HAP-1 (cell line): ENCODE measurements at regions not wholly inside any gene's neighbourhood (a gene's known extent, or its start where the extent isn't known, plus 50 kb on each side); places are given as distances from the start of the nearest gene placed in this dataset.

Experiments used
- DNase-seq, 2 experiments: peaks; one replicate each; pipeline ENCODE4 v3.0.0-alpha.2; 2016 to 2020; ENCODE audit warnings: low spot score in 2 of 2
- H3K27me3 ChIP-seq: fragments of 250-450 bp; sonication (Bioruptor Pico); 2 replicates; pipeline ENCODE4 v1.5.1; 2020; ENCODE audit warnings: low read depth, mild to moderate bottlenecking, moderate library complexity
- H3K36me3 ChIP-seq: fragments of 250-450 bp; sonication (Bioruptor Pico); replicated peaks from 2 replicates; pipeline ENCODE4 v1.5.1; 2020; ENCODE audit warnings: mild to moderate bottlenecking
- H3K4me1 ChIP-seq: fragments of 250-450 bp; sonication (Bioruptor Pico); 2 replicates; pipeline ENCODE4 v1.5.1; 2020; ENCODE audit warnings: mild to moderate bottlenecking
- H3K4me3 ChIP-seq: fragments of 250-450 bp; sonication (Bioruptor Pico); 2 replicates; pipeline ENCODE4 v1.5.1; 2020; ENCODE audit warnings: mild to moderate bottlenecking, moderate library complexity
- H3K9me3 ChIP-seq: fragments of 250-450 bp; sonication (Bioruptor Pico); 2 replicates; pipeline ENCODE4 v1.5.1; 2020; ENCODE audit warnings: mild to moderate bottlenecking, moderate library complexity
- in situ Hi-C: fragments of 300-500 bp; cut with MboI; formaldehyde crosslinking; loops from 3 replicates; pipeline ENCODE4 v1.14.3; 2020; ENCODE audit warnings: low sequenced_read_pairs, inconsistent platforms, mixed read lengths

DNA sequence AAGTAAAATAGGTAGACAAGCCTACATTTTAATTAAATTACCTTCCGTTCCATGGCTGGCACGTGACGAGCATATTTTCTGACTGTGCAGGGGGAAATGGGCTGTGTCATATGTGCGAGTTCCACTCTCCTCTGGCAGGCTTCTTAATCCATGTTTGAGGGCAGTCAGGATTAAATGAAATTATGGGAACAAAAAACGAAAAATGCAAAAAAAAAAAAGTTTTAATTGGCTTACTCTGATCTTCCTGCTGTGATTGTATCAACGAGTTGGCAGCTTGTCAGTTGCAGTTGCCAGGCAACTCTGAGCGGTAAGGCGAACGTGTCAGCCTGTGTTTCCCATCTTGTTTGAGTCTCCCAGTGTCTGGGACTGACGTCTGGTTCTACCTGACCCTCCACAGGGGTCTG, 302.9 kb upstream of the XYLT1 start:
- in situ Hi-C loops = no loop called here
- no peaks in the 10 kb centered on the region for H3K27me3 ChIP-seq
- no peaks in the 10 kb centered on the region for H3K4me1 ChIP-seq
- H3K9me3 ChIP-seq = no peaks in the 10 kb centered on the region
- DNase-seq = no peak
- no peak overlapping the region for H3K4me3 ChIP-seq
- no peaks in the 10 kb centered on the region for H3K36me3 ChIP-seq

DNA sequence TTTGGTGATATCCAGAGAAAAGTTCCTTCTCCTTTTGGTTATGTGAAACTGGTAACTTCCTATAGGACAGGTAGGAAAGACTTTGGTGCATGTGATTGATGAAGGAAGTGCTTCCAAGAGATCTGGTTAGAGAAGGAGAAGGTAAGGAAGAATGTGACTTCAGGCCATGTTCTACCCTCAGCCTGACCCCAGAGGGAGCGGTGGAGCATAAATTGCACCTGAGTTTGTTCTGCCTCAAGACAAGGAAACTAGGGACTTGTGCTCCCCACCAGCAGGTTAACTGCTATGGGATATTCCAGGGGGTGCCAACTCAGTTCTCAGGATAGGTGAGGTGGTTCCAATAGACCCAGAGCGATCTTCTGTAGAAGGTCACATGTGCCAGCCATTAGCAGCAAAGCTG, 299.3 kb upstream of the XYLT1 start:
- no peak for DNase-seq
- no peaks in the 10 kb centered on the region for H3K9me3 ChIP-seq
- H3K36me3 ChIP-seq = no peaks in the 10 kb centered on the region
- H3K4me1 ChIP-seq = no peaks in the 10 kb centered on the region
- no peak overlapping the region for H3K4me3 ChIP-seq
- H3K27me3 ChIP-seq = no peaks in the 10 kb centered on the region
- in situ Hi-C loops = no loop called here

- H3K4me3 ChIP-seq = no peak overlapping the region
- in situ Hi-C loops = no loop called here
These were observed 298.3 kb upstream of the XYLT1 start for GRCh38 chr16:17769065-17769464.

GRCh38 chr16:17768257-17768656, 297.5 kb upstream of the XYLT1 start:
- H3K4me3 ChIP-seq = no peak overlapping the region
- no peak for DNase-seq
- no peaks in the 10 kb centered on the region for H3K27me3 ChIP-seq
- no peaks in the 10 kb centered on the region for H3K9me3 ChIP-seq
- H3K36me3 ChIP-seq = no peaks in the 10 kb centered on the region
- in situ Hi-C loops = no loop called here
- no peaks in the 10 kb centered on the region for H3K4me1 ChIP-seq

More at GRCh38 chr16:17769065-17769464, 298.3 kb upstream of the XYLT1 start:
- no peak for DNase-seq
- no peaks in the 10 kb centered on the region for H3K4me1 ChIP-seq
- no peaks in the 10 kb centered on the region for H3K36me3 ChIP-seq
- H3K9me3 ChIP-seq = no peaks in the 10 kb centered on the region
- H3K27me3 ChIP-seq = no peaks in the 10 kb centered on the region

DNA sequence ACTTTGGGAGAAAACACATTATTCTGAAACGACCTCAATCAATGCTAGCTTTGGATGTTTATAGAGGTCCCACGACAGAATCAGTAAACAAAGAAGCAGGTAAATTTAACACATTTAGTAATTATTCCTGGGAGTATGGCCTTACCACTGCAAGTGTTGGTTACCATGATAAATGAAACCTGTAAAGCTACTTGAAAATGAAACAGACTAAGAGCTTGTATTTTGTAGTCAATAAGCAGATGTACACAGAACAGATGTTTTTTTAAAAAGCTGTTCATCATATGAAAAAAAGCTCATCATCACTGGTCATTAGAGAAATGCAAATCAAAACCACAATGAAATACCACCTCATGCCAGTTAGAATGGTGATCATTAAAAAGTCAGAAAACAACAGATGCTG, 295.3 kb upstream of the XYLT1 start:
- Histone ChIP-seq H3K4me3 (no peak overlapping the region), H3K9me3 (no peaks in the 10 kb centered on the region), H3K27me3 (no peaks in the 10 kb centered on the region), H3K36me3 (no peaks in the 10 kb centered on the region), H3K4me1 (no peaks in the 10 kb centered on the region)
- DNase-seq = no peak
- in situ Hi-C loops = no loop called here

- no peak overlapping the region for H3K4me3 ChIP-seq
- no peaks in the 10 kb centered on the region for H3K9me3 ChIP-seq
- no peaks in the 10 kb centered on the region for H3K4me1 ChIP-seq
- no peak for DNase-seq
- H3K27me3 ChIP-seq = no peaks in the 10 kb centered on the region
- H3K36me3 ChIP-seq = no peaks in the 10 kb centered on the region
- in situ Hi-C loops = no loop called here
These were observed 289.0 kb upstream of the XYLT1 start for GRCh38 chr16:17759451-17760390.

DNA sequence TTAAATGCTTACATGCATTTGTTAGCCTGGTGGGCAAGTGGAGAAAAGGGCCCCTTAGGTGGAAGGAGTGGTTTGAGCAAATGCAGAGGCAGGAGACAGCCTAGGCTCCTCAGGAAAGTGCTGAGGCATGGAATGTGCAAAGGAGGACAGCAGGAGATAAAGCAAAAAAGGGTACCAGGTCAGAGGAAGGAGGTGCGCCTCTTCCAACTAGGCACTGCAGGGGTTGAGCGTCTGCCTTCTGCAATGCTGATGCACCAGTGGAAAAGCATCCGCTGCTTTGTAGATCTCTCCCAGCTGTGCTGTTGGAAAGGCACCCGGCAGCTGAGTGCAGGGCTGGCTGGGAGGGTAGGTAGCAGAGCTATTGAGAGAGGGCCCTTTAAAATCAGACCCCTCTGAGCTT, 287.0 kb upstream of the XYLT1 start:
- in situ Hi-C loops = no loop called here
- H3K9me3 ChIP-seq = no peaks in the 10 kb centered on the region
- no peak overlapping the region for H3K4me3 ChIP-seq
- no peak for DNase-seq
- H3K4me1 ChIP-seq = no peaks in the 10 kb centered on the region
- no peaks in the 10 kb centered on the region for H3K36me3 ChIP-seq
- H3K27me3 ChIP-seq = no peaks in the 10 kb centered on the region

DNA sequence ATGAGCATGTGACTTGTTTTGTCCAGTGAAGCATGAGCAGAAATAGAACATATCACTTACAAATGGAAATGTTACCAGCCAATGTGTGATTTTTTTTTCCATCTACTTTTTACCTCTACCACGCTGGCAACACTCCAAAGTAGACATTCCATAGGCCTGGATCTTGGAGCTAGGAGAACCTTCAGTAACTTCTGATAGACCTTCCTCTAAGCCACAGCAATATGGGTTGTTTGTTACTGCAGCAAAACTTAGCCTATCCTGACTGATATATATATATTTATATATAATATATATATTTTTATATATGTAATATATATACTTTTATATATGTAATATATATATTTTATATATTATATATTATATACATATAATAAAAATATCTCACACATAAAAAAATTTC, 284.4 kb upstream of the XYLT1 start:
- in situ Hi-C loops = no loop called here
- H3K4me1 ChIP-seq = no peaks in the 10 kb centered on the region
- H3K27me3 ChIP-seq = no peaks in the 10 kb centered on the region
- no peak for DNase-seq
- H3K4me3 ChIP-seq = no peak overlapping the region
- no peaks in the 10 kb centered on the region for H3K36me3 ChIP-seq
- no peaks in the 10 kb centered on the region for H3K9me3 ChIP-seq

GRCh38 chr16:17753434-17753833, 282.7 kb upstream of the XYLT1 start:
- in situ Hi-C loops = no loop called here
- H3K27me3 ChIP-seq = no peaks in the 10 kb centered on the region
- no peaks in the 10 kb centered on the region for H3K9me3 ChIP-seq
- no peak overlapping the region for H3K4me3 ChIP-seq
- no peak for DNase-seq
- H3K4me1 ChIP-seq = no peaks in the 10 kb centered on the region
- no peaks in the 10 kb centered on the region for H3K36me3 ChIP-seq

GRCh38 chr16:17749706-17750105, 278.9 kb upstream of the XYLT1 start:
- no peak for DNase-seq
- in situ Hi-C loops = no loop called here
- Histone ChIP-seq H3K4me3 (no peak overlapping the region), H3K9me3 (no peaks in the 10 kb centered on the region), H3K36me3 (no peaks in the 10 kb centered on the region), H3K4me1 (no peaks in the 10 kb centered on the region), H3K27me3 (no peaks in the 10 kb centered on the region)

DNA sequence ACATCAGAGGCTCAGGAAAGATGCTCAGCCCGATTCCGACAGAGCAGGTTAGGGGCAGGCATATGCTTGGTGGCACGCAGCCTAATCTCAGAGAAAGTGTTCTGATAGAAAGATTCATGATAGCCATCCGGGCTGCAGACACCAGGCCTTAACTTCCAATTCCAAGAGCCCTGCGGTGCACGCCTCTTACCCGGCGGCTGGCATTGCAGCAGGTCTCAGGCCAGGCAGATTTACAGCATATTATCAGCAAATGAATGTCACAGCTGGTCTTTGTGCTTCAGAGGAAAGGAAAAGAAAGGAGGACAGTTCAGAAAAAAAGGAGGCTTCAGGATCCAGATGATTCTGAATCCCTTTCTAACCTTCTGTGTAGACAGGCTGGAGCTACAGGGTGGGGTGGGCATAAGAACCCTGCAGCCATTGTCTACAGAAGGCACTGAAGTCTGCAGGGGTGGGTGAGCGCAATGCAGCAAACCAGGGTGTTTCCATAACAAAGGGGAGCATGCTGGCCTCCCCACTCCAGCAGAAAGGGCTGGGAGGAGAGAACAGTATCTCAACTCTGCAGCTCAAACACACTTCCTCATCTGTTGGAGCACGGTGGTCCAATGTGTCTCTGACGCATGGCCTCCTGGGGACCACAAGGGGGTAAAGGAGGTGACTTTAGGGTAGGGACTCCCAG, 277.4 kb upstream of the XYLT1 start:
- no peak overlapping the region for H3K4me3 ChIP-seq
- in situ Hi-C loops = no loop called here

DNA sequence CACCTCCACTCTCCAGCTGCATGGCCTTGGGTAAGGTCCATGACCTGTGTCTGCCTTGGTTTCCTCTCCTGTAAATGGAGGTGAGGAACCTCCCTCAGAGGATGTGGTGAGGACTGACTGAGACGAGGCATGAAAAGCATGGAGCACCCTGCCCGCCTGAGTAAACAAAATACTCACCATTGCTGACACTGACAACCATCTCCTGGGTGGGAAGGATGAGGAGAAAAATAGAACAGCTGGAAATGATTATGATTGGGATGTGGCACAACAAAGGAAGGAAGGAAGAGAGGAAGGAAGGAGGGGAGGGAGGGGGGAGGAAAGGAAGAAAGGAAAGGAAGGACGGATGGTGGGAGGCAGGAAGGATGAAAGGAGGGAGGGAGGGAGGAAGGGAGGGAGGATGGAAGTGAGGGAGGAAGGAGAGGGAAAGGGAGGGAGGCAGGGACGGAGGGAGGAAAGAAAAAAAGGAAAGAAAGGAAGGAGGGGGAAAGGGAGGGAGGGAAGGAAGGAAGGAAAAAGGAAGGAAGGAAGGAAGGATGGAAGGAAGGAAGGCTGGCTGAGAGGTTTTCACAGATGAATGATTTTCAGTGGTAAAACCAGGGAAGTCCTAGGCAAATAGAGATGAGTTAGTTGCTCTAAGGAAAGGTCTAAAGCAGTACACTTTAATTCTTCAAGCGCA, 276.5 kb upstream of the XYLT1 start:
- H3K4me1 ChIP-seq = no peaks in the 10 kb centered on the region
- no peaks in the 10 kb centered on the region for H3K36me3 ChIP-seq
- no peak for DNase-seq
- H3K4me3 ChIP-seq = no peak overlapping the region
- H3K27me3 ChIP-seq = no peaks in the 10 kb centered on the region
- in situ Hi-C loops = no loop called here
- H3K9me3 ChIP-seq = no peaks in the 10 kb centered on the region

More for the DNA sequence above, 277.4 kb upstream of the XYLT1 start:
- Histone ChIP-seq H3K4me1 (no peaks in the 10 kb centered on the region), H3K27me3 (no peaks in the 10 kb centered on the region), H3K36me3 (no peaks in the 10 kb centered on the region), H3K9me3 (no peaks in the 10 kb centered on the region)
- DNase-seq = no peak

DNA sequence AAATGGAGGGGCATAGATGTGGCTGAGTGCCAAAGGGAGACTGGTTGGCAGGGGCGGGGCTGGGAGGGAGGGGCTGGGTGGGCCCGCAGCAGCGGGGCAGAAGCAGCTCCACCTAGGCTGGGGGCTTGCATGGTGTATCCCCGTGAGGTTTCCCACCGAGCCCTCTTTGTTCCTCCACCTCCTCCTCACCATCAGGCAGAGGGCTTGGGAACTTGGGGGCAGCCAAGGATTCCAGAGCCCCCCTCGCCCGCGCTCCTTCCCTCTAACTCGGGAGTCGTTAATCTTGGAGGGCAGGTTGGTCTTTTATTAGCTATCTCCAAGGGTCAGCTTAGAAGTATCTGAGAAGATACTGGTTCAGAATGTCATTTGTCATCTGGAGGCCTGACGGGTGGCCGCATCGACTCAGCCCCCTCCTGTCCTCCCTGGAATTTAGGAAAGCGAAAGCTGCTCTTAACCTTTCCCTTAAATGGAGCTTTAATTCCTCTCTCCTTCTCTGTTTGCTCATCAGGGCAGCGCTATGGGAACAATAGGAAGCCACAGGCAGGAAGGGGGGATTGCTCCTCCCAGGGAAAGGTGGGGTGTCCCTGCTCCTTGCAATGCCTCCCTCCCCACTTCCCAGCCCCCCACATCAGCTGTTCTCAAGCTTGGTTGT, 274.3 kb upstream of the XYLT1 start:
- no peaks in the 10 kb centered on the region for H3K4me1 ChIP-seq
- no peaks in the 10 kb centered on the region for H3K27me3 ChIP-seq
- DNase-seq = no peak
- no peaks in the 10 kb centered on the region for H3K9me3 ChIP-seq
- H3K4me3 ChIP-seq = no peak overlapping the region
- in situ Hi-C loops = no loop called here
- no peaks in the 10 kb centered on the region for H3K36me3 ChIP-seq
